SKM-1 (cell line): ENCODE measurements at regions not wholly inside any gene's neighbourhood (a gene's known extent, or its start where the extent isn't known, plus 50 kb on each side); places are given as distances from the start of the nearest gene placed in this dataset.

Experiments
- DNase-seq: peaks from one replicate; lab custom pipeline; 2025; ENCODE audit not compliant: unreplicated experiment; lab: John Stamatoyannopoulos, UW

- no peak for DNase-seq
These were observed 147.5 kb upstream of the PDZRN3 start for GRCh38 chr3:73772076-73772886.

- DNase-seq, result no peak
These were observed 144.0 kb upstream of the PDZRN3 start for GRCh38 chr3:73768524-73769308.

GRCh38 chr3:73766599-73767381 lies 142.0 kb upstream of the PDZRN3 start:
- no peak for DNase-seq

GRCh38 chr3:73765878-73766545 lies 141.3 kb upstream of the PDZRN3 start:
- DNase-seq, result peak; percentile 4

- DNase-seq, result no peak
These were observed 138.1 kb upstream of the PDZRN3 start for GRCh38 chr3:73762855-73763254.

GRCh38 chr3:73759297-73759711 lies 134.6 kb upstream of the PDZRN3 start:
- DNase-seq, result no peak

GRCh38 chr3:73757536-73757935 lies 132.8 kb upstream of the PDZRN3 start:
- no peak for DNase-seq

- DNase-seq, result no peak
These were observed 129.2 kb upstream of the PDZRN3 start for GRCh38 chr3:73753985-73754384.

GRCh38 chr3:73752338-73752737 lies 127.6 kb upstream of the PDZRN3 start:
- no peak for DNase-seq

GRCh38 chr3:73746623-73747022 lies 121.9 kb upstream of the PDZRN3 start:
- no peak for DNase-seq

- no peak for DNase-seq
These were observed 120.9 kb upstream of the PDZRN3 start for GRCh38 chr3:73745526-73746191.

- DNase-seq, result no peak
These were observed 118.8 kb upstream of the PDZRN3 start for GRCh38 chr3:73743551-73743950.

- no peak for DNase-seq
These were observed 115.2 kb upstream of the PDZRN3 start for GRCh38 chr3:73739791-73740453.

- DNase-seq, result no peak
These were observed 114.0 kb upstream of the PDZRN3 start for GRCh38 chr3:73738711-73739110.

GRCh38 chr3:73734211-73735089 lies 109.7 kb upstream of the PDZRN3 start:
- DNase-seq, result no peak

GRCh38 chr3:73733746-73734145 lies 109.0 kb upstream of the PDZRN3 start:
- DNase-seq, result no peak

GRCh38 chr3:73729969-73730440 lies 105.3 kb upstream of the PDZRN3 start:
- DNase-seq, result no peak

- no peak for DNase-seq
These were observed 103.1 kb upstream of the PDZRN3 start for GRCh38 chr3:73727854-73728253.
